ENCODE measurements at regions not wholly inside any gene's neighbourhood (a gene's known extent, or its start where the extent isn't known, plus 50 kb on each side); places are given as distances from the start of the nearest gene placed in this dataset.

- H3K4me3 ChIP-seq, result no peak overlapping the region
- in situ Hi-C loops (cut with MboI; ENCODE audit: low pct_ligation_motif_present in 1 of 4, low pct_unique_long_range_greater_than_20kb in 1 of 4, low sequenced_read_pairs in 3 of 4), result no loop called here
- no peak overlapping the region for H3K27ac ChIP-seq
- intact Hi-C loops (cut with DNase I; ENCODE audit: low total_unique reads), result no loop called here
- H3K9me3 ChIP-seq, result no peaks in the 10 kb centered on the region
- no peak for DNase-seq
- H3K4me1 ChIP-seq, result no peaks in the 10 kb centered on the region
- H3K27me3 ChIP-seq, result no peaks in the 10 kb centered on the region
- 77% methylated on average over 1 of the region's 1 CpG; no CpG with 5 or more reads in 1 of the 2 donors for WGBS, 2 donors (ENCODE audit: low coverage in 1 of 2)
- H3K36me3 ChIP-seq, result no peaks in the 10 kb centered on the region
- TF ChIP-seq EP300 (IDR thresholded peaks at IDR 0.05; ENCODE audit: low read depth) (no peak), POLR2AphosphoS5 (IDR thresholded peaks at IDR 0.05) (no peak), POLR2A (IDR thresholded peaks at IDR 0.05) (no peak), CTCF (IDR thresholded peaks at IDR 0.05) (no peak)
These were observed 149.9 kb upstream of the GALNT15 start for GRCh38 chr3:16024548-16024947.

- in situ Hi-C loops (cut with MboI; ENCODE audit: low pct_ligation_motif_present in 1 of 4, low pct_unique_long_range_greater_than_20kb in 1 of 4, low sequenced_read_pairs in 3 of 4), result loop anchor here in 2 of 4 donors (25.0 kb wide), 2 partner anchors 511 to 536 kb away; no protein-coding TSS in a partner anchor
- H3K36me3 ChIP-seq, result no peaks in the 10 kb centered on the region
- 20 to 36% methylated on average over 2 to 3 of the region's 3 CpGs for WGBS, 2 donors (ENCODE audit: low coverage in 1 of 2)
These were observed 147.7 kb upstream of the GALNT15 start for GRCh38 chr3:16026753-16027152.

GRCh38 chr3:16028604-16029003, 145.9 kb upstream of the GALNT15 start:
- Histone ChIP-seq H3K4me3 (no peak overlapping the region), H3K9me3 (no peaks in the 10 kb centered on the region), H3K27me3 (no peaks in the 10 kb centered on the region), H3K36me3 (no peaks in the 10 kb centered on the region), H3K4me1 (no peaks in the 10 kb centered on the region), H3K27ac (no peak overlapping the region)
- 72 to 86% methylated on average over 2 of the region's 2 CpGs for WGBS, 2 donors (ENCODE audit: low coverage in 1 of 2)
- in situ Hi-C loops (cut with MboI; ENCODE audit: low pct_ligation_motif_present in 1 of 4, low pct_unique_long_range_greater_than_20kb in 1 of 4, low sequenced_read_pairs in 3 of 4), result loop anchor here in 2 of 4 donors (25.0 kb wide), 2 partner anchors 509 to 534 kb away; no protein-coding TSS in a partner anchor
- TF ChIP-seq CTCF (IDR thresholded peaks at IDR 0.05) (no peak), POLR2AphosphoS5 (IDR thresholded peaks at IDR 0.05) (no peak), POLR2A (IDR thresholded peaks at IDR 0.05) (no peak), EP300 (IDR thresholded peaks at IDR 0.05; ENCODE audit: low read depth) (no peak)
- DNase-seq, result no peak
- intact Hi-C loops (cut with DNase I; ENCODE audit: low total_unique reads), result no loop called here

More at GRCh38 chr3:16026753-16027152, 147.7 kb upstream of the GALNT15 start:
- H3K4me1 ChIP-seq, result no peaks in the 10 kb centered on the region
- intact Hi-C loops (cut with DNase I; ENCODE audit: low total_unique reads), result no loop called here
- no peak for DNase-seq
- no peak overlapping the region for H3K4me3 ChIP-seq
- H3K9me3 ChIP-seq, result no peaks in the 10 kb centered on the region
- no peaks in the 10 kb centered on the region for H3K27me3 ChIP-seq
- no peak overlapping the region for H3K27ac ChIP-seq
- TF ChIP-seq POLR2A (IDR thresholded peaks at IDR 0.05) (no peak), CTCF (IDR thresholded peaks at IDR 0.05) (no peak), EP300 (IDR thresholded peaks at IDR 0.05; ENCODE audit: low read depth) (no peak), POLR2AphosphoS5 (IDR thresholded peaks at IDR 0.05) (no peak)

GRCh38 chr3:16030342-16030741, 144.1 kb upstream of the GALNT15 start:
- WGBS, 2 donors (ENCODE audit: low coverage in 1 of 2), result 82% methylated on average over 4 of the region's 4 CpGs; no CpG with 5 or more reads in 1 of the 2 donors
- Histone ChIP-seq H3K4me3 (no peak overlapping the region), H3K4me1 (no peaks in the 10 kb centered on the region), H3K36me3 (no peaks in the 10 kb centered on the region), H3K27me3 (no peaks in the 10 kb centered on the region), H3K9me3 (no peaks in the 10 kb centered on the region), H3K27ac (no peak overlapping the region)
- intact Hi-C loops (cut with DNase I; ENCODE audit: low total_unique reads) (no loop called here), in situ Hi-C loops (cut with MboI; ENCODE audit: low pct_ligation_motif_present in 1 of 4, low pct_unique_long_range_greater_than_20kb in 1 of 4, low sequenced_read_pairs in 3 of 4) (loop anchor here in 2 of 4 donors (25.0 kb wide), 2 partner anchors 507 to 532 kb away; no protein-coding TSS in a partner anchor)
- TF ChIP-seq POLR2A (IDR thresholded peaks at IDR 0.05), result no peak
- no peak for TF ChIP-seq POLR2AphosphoS5 (IDR thresholded peaks at IDR 0.05)
- TF ChIP-seq CTCF (IDR thresholded peaks at IDR 0.05), result no peak
- TF ChIP-seq EP300 (IDR thresholded peaks at IDR 0.05; ENCODE audit: low read depth), result no peak
- DNase-seq, result no peak

Data from transverse colon (tissue), 4 donors.